AG08396 (cell line): ENCODE measurements at regions not wholly inside any gene's neighbourhood (a gene's known extent, or its start where the extent isn't known, plus 50 kb on each side); places are given as distances from the start of the nearest gene placed in this dataset.

Experiments used
- DNase-seq: peaks from one replicate; pipeline ENCODE4 v3.0.0; 2012; ENCODE audit warnings: low spot score, mixed read lengths

DNA sequence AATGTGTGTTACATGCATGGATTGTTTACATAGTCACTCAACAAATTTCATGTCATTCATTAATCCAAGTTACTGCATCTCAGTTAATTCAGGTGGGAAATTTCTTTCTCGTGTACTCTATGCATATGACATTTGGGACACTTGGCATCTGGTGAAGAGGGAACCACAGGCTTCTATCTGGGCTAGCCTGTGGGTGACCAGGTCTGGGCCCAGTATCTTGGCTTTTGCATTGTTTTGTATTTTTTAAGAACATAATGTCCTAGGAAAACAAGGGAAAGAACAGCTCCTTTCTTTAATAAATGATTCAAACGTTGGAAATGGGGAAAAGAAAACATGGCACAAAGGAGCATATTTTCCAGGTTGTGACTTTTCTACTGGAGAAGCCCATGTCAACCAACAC, 331.1 kb downstream of the WDR11 start:
- DNase-seq = no peak

DNA sequence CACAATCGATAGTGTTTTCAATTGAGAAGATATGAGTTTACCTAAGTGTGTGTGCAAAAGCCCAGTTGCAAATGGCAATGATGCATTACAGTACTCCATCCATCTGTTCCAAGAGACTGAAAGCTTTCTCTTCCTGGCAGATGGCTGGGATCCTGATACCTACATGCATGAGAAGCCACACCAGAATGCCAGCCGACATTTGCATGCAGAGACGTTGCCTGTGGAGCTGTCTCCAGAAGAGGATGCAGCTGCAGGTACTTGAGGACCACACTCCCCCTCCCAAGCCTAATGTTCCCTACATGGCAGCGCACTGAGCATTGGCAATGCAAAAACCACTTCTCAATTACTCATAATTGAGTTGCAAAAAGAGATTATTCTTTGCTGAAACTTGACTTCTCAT, 332.1 kb downstream of the WDR11 start:
- no peak for DNase-seq

DNA sequence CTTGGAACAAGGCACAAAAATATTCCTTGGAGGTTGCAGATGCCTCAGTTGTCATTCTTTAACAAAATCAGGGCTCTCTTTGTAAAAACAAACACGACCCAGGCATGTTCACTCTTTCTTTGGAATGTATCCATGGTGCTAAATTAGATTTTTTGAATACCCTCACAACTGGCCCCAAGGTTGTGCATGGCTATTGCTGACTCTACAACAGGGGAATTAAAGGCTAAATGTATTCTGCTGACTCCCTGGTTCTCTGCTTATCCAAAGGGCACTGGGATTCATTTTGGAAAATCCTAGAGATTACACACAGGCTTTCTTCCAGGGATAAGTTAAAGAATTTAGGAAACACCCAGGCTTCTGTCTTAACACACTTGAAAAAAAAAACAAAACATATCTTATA, 332.5 kb downstream of the WDR11 start:
- no peak for DNase-seq

DNA sequence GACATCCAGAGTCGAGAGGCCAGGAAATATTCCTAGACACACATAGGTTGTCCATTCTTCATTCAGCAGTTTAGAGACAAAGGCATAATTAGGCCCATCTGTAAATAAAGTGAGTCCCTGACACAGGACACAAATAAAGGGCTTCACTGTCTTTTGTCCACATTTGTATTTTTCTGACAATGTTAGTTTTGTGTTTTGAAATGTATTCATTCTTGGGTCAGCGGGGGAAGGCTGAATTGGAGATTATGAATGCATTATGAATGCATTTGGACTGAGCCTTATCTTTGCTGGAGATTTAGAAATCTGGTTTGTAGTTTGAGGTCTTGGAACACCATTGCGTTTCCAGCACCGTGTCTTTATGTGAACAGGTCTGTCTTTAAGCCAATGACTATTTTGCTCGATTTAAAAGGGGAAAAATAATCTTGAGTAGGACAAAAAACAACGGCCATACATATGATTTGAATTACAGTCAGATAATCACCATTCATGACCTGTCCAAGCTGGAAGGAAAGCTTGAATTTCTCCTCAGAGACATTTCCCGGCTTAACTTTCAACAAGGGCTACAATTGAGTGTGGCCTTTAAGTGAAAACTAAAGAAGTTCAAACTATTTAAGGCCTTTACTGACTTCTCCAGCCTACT, 334.8 kb downstream of the WDR11 start:
- DNase-seq = no peak

DNA sequence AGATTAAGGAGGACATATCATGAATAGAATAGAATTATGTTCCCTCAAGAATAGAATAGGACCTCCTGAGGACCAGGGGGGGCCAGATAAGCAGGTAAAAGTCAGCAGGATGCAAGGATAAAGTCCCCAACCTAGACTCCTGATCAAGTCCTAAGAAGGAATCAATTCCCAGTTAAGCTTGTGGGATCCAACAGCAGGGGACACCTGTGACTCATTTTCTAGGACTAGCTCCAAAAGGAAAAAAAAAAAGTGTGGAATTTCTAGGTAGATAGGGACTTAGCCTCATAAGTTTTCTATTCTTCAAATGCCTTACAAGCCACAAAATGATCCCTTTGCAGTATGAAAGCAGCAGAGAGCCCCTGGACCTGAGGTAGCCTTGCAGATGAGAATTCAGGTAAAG, 336.2 kb downstream of the WDR11 start:
- DNase-seq = no peak

DNA sequence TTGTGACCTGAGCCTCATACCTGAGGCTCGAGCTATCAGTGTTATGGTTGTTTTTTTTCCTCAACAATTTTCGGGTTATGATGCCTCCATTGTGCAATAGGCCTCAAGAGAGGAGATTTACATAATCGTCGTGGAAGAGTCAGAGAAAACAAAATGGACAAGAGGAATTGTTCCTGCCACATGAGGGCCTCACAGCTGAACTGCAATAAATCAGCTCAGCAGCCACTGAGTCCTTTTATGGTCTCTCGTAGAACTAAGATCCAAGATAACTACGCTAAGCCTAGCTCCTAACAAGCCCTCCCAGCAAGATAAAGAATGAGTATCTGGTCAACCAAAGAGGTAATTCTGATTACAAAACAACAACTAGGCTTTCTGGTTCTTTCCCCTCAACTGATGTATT, 336.8 kb downstream of the WDR11 start:
- DNase-seq = no peak

DNA sequence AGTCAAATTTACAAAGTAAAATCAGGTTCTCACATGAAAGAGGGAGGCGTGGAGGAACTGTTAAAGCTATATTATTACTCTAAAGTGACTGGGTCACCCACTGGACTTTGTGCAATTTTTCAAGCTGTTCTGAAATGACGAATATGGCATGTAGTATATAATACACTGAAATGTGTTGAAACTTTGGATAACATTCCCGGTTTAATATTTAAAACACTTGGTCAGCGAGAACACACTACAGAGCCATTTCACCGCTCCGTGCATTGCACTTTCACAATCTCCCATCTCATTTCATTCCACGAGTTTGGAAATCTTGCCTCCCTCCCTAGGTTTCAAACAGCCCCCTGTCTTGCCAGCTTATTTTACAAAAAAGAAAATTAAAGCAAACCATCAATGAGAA, 337.9 kb downstream of the WDR11 start:
- DNase-seq = no peak

DNA sequence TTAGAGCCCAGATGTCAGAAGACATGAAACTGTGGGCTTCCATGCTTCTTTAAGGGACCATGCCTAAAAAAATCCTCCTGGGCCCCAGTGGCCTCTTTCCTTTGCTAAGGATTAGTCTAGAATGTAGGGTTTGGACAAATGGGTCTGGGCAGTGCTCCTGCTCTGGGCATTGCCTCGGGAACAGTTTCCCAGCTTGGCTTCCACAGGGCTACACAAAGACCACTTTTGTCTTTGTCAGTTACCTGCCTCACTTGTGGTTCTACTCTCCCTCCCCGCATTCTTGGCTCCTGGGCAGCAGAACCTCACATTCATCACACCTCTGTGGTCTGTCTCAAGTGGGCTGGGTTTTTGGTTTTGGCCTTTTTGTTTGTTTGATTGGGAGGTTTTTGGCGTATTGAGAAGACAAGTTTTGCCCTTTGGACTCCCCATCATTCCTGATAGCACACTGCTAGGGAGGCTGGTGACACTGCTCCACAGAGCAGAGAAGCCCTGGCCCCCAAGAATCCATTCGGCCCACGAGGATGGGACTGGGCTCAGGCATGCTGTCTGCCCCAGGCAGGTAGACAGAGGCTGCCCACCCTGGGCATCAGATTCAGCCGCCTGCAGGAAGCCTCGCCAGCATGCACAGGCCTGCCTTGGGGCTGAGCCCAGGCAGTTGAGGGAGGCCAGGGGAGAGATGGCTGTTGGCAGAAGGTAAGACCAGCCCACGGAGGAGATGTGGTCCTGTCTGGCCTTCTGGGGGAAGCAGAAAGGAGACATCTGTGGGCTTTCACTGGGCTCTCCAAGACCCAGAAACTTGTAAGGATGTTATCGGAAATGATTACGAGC, 343.7 kb downstream of the WDR11 start:
- no peak for DNase-seq

DNA sequence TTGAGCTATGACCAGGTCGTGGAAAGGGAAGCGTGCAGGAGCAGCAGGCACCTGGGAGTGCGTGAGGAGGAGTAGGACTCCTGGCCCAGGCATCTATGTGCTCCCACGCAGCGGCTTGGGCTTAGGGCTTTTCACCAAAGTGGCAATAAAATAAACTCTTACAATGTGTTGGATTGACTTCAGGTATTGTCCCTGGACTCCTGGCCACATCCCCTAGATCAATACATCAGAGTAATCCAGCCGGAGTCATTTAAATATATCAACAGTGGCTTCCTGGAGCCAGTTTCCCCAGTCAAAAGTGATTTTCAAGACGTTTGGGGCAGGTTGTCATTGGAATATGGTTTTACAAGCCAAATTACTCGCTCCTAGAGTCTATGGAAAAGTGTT, 344.4 kb downstream of the WDR11 start:
- no peak for DNase-seq

DNA sequence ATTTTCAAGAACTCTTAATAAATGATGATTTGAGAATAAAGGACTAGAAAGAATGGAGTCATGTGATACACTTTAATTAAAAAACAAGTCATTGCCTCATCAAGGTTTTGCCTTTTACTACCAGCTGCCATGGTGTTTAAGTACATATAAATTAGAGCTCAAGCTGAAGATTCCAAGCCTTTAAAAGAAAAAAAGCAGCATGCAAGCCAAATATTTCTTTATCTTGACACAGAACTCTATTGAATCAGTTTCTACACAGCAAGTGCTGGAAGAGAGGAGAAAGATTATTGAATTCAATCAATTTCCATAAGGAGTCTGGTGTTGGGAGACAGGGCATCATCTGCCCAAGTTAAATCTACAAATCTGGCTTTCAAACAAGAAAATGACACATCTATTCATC, 347.9 kb downstream of the WDR11 start:
- no peak for DNase-seq

DNA sequence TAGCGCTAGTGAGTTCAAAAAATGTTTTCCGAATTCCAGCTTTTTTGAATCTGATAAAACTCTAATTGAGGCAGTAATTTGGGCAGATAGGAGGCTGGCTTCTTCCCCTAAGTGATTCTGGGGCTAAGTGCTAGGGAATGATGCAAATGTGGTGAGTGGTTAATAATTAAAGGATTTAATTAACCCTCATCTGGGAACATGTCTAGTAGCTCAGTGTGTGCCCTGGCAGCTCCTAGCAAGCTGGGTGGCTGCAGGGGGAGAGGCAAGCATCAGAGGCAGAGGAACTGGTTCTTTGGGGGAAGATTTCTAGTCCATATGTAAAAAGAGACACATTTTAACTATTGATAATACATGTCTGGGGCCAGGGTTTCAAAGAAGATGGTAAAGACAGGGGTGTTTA, 354.5 kb downstream of the WDR11 start:
- no peak for DNase-seq

DNA sequence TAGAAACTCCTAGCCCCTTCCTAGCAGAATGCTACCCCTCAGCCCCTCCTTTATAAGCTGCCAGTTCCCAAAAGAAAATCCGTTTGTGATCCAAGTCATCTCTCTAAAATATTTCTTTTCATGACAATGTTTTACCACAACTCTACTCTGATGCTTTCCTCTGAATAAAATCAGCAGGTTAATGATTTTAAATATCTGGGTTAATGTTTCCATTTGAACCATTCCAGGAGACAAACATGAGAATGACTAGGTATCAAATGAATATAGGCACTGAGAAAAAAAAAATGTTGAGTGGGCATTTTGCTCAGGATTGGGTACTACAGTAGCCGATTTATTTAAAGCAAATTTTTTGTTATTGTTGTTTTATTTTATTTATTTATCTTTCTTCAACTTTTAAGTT, 360.3 kb downstream of the WDR11 start:
- DNase-seq = no peak

DNA sequence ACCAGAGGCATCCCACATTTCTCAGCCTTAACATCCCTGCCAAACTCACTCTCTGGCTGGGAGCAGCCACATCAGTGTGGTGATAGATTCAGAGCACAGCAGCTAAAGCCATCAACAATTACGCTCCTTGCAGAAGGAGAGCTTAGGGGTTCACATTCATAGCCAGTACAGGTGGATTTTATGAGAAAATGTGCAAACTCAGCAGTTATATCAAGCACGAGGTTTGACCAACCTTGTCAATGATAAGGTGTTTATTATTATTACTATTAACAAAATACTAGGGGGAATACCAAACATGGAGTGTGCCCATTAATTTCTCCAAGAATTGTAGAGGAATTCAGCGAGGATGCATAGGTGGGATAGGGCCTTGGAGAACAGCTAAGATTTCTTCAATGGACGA, 362.3 kb downstream of the WDR11 start:
- DNase-seq = no peak

DNA sequence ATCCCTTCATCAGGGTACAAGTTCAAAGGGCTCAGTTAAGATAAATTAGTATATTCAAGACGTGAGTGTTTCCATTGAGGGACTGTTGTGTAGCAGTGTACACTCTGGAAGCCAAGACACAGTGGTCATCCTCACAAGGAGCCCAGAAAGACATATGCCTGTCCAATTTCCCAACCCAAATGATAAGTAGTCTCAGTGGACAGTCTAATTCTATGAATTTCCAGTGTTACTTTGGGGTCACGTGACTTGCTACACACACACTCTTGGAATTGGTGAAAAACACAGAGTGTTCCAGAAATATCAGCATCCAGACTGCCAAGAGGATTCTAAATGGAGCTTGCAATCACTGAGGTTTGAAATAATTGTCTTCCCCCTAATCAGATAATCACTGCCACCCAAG, 365.1 kb downstream of the WDR11 start:
- no peak for DNase-seq

DNA sequence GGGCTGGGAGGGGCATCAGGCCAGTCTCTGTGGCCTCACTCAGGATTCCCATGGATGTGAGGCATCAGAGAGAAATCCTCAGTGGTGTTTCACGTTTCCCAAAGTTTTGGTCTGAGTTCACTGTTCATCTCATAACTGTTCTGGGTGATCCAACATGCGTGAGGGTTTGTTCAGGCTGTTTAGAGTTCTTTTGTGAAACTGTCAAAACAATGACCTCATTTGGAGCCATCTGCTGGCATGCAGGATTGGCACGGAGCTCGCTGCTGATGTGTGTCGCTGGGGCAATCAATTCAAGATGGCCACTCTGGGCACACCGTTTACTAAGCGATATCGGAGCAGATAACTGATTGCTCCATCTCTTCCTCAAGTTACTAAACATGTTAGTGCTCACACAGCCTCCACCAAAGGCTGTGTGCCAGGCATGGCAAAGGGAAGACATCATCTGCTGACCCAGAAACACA, 365.6 kb downstream of the WDR11 start:
- DNase-seq = no peak

DNA sequence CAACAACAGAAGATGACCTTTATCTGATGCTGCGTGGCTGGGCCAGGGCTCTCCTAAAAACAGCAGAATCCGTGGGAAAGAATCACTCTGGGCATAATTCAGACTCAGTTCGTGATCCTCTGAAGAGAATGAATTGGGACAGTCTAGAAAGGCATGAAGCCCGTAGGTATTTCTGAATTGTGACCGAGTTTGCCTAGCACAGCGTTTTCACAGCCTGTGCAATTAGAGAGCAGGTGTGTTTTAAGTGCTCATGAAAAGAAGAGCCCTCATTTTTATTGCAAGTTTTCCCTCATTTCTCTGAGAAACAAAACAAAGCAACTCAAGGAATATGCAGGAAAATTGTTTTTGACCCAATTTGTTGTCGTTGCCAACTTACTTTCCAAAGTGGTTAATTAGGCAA, 366.2 kb downstream of the WDR11 start:
- no peak for DNase-seq

DNA sequence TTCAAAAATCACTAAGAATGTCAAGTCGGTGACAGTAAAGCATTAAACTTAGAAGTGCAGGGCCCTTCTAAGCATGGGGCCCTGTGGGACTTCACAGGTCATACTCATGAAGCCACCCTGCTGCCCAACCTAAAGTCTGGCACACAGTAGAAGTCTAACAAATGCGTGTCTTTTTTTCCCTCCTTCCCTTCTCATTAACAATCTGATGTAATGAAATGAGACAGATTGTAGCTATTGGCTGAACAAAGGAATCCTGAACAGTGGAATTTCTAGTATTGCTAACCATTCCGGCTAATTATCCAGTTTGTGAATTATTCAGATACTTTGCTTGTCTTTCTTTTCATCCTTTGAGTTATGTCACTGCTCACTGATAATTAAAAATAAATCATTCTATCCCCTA, 369.9 kb downstream of the WDR11 start:
- no peak for DNase-seq

DNA sequence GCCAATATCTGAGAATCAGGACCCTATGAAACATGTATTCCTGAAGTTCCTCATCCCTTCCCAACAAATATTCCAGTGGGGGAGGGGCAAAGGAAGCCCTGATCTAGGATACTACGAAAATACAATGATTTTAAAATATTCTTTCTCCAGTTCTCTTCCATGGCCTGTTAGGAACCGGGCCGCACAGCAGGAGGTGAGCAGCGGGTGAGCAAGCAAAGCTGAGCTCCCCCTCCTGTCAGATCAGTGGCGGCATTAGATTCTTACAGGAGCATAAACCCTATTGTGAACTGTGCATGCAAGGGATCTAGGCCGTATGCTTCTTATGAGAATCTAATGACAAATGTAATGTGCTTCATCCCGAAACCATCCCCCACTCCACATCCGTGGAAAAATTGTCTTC, 370.8 kb downstream of the WDR11 start:
- DNase-seq = no peak

DNA sequence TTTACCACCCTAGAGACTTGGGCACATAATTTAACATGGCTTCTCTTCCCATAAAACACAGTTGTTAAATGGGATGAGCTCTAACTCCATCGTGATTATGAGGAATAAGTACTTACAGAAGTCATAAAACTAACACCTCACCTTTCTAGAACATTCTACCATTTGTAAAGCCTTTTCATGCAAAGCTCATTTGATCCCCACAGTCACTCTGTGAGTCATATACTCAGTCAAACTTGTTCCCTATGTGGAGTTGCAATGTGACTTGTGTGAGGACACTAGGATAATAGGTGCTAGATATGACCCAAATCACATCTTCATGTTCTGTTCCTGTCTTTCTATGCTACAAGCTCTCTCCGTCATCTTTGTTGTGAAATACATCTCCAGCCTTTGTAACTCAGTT, 371.7 kb downstream of the WDR11 start:
- DNase-seq = no peak

DNA sequence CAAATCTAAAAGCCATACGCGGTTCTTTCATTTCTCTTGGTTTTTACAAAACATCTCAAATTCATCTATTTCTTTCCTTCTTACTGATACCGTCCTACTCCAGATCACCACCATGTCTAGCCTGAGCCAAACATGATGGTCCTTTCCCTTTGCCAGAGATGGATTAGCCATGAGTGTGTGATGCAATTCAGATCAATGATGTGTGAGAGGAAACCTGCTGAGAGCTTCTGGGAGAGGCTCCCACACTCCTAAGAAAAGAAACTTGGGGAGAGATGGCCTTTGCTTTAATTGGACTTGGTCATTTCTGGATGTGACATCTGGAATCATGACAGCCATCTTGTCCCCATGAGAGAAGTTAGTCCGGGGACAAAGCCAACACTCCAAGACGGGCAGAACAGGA, 367.2 kb downstream of the FGFR2 start:
- no peak for DNase-seq

DNA sequence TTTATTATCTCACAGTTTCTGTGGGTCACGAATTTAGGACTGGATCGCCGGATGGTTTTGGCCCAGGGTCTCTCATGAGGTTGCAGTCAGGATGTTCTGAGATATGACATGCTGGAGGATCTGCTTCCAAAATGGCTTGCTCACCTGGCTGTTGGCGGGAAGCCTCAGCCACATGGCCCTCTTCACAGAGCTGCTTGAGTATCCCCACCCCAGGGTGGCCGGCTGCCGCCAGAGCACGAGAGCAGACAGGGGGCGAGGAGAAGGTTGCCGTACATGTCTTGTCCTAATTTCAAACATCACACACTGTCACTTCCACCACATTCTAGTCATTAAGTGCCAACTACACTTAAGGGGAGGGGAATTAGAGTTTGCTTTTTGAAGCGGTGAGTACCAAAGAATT, 365.8 kb downstream of the FGFR2 start:
- DNase-seq = no peak

DNA sequence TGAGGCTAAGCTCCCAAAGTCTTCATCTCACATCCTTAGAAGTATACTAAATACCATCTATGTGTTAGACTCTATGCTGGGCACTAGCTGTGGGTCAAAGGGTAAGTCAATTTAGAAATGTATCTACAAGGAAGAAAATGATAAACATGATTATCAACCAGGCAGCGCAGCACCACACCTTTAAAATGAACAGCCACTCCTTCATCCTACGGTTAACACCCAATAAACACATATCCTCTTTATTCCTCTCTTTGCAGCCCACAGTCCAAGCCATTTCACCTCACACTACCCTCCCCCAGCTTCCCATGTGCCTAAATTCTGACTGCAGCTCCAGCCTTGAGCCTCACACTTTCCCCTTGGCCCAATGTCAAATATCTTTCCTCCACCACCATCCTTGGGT, 362.6 kb downstream of the FGFR2 start:
- DNase-seq = no peak

DNA sequence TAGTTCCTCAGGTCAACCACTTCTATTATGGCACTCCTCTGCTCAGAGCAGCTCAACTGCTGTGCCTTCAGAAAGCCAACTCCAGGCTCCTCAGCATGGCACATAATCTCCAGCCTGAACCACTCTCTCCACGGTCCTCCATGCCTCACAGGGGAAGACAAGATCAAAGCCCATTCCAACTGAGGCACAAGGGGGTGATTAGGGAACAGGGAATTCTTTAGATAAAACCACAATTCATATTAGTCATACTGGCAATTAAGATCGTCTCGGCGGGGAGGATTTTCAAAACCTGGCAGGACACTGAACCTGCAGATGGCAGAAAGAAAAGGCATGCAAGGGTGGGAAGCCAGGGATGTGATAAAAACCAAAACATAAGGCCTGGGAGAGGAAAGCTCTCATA, 361.6 kb downstream of the FGFR2 start:
- no peak for DNase-seq

DNA sequence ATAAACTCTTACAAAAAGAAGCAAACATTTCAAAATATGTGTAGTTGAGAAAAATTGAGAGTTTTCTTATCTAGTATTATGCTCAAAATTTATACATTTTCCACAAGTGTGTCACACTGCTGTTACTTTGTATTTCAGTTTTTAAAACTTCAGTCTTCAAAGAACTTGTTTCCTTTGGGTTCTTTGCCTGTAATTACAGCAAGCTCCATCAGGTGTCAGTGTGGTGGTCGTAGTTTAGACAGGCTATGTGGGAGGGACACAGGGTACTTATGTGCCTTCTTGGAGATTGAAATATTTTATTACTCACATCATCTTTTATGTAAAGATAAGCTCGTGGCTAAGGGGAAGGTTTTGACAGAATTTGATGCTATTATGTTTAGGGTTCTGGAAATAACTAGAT, 360.5 kb downstream of the FGFR2 start:
- DNase-seq = no peak
